Vagina (tissue), 2 donors: ENCODE measurements at regions not wholly inside any gene's neighbourhood (a gene's known extent, or its start where the extent isn't known, plus 50 kb on each side); places are given as distances from the start of the nearest gene placed in this dataset.

Experiments used
- CTCF ChIP-seq, 3 experiments: fragments of 450-650 bp in 2 of 3; fragments of 200-600 bp in 1 of 3; sonication (generic) in 1 of 3; IDR thresholded peaks; one replicate each; pipeline ENCODE4 v1.5.1; 2017 to 2019; ENCODE audit warnings: antibody characterized with exemption in 3 of 3, mild to moderate bottlenecking in 2 of 3, moderate library complexity in 2 of 3
- POLR2AphosphoS5 ChIP-seq, 2 donors: sonication (generic); formaldehyde crosslinking; IDR thresholded peaks; one replicate each; pipeline ENCODE4 v1.9.0; 2017; ENCODE audit warnings: antibody characterized with exemption in 2 of 2, mild to moderate bottlenecking in 2 of 2, low read depth in 1 of 2; ENCODE audit not compliant: insufficient read depth in 1 of 2

DNA sequence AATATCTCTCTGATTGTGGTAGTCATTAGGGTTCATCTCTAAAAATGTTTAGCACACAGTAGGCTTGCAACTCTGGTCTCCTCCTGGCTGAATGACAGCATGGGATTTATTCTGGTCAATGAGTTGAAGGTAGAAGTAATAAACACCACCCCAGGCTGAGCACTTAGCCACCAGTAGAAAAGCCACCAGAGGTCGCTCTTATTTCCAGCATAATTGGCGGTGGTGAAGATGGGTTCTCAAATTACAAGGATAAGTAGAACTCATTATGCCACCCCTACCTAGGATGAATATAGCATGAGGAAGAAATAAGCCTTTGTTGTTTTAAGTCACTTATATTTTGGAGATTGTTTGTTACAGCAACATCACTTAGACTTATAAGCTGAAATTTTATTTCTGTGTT lies 302.7 kb downstream of the GPM6A start:
- TF ChIP-seq POLR2AphosphoS5 (IDR thresholded peaks at IDR 0.05; ENCODE audit: insufficient read depth in 1 of 2, low read depth in 1 of 2) (no peak), CTCF (IDR thresholded peaks at IDR 0.05) (no peak)
